Glutamatergic neuron (in vitro differentiated cells): ENCODE measurements at regions not wholly inside any gene's neighbourhood (a gene's known extent, or its start where the extent isn't known, plus 50 kb on each side); places are given as distances from the start of the nearest gene placed in this dataset.

ENCODE experiments used
- DNase-seq: peaks from one replicate; pipeline ENCODE4 v3.0.0; 2022
- H3K27ac Mint-ChIP-seq: one replicate; pipeline ENCODE4 v1.8.0; 2020; ENCODE audit warnings: mild to moderate bottlenecking, mixed read lengths, inconsistent platforms; ENCODE audit not compliant: unreplicated experiment
- H3K27me3 Mint-ChIP-seq: one replicate; pipeline ENCODE4 v1.8.0; 2020; ENCODE audit warnings: mild to moderate bottlenecking, moderate library complexity, mixed read lengths, inconsistent platforms; ENCODE audit not compliant: unreplicated experiment
- H3K36me3 Mint-ChIP-seq: one replicate; pipeline ENCODE4 v1.8.0; 2020; ENCODE audit warnings: mild to moderate bottlenecking, mixed read lengths, inconsistent platforms; ENCODE audit not compliant: unreplicated experiment
- H3K4me1 Mint-ChIP-seq: one replicate; pipeline ENCODE4 v1.8.0; 2020; ENCODE audit warnings: mild to moderate bottlenecking, low read depth, mixed read lengths, inconsistent platforms; ENCODE audit not compliant: unreplicated experiment
- H3K4me3 Mint-ChIP-seq: one replicate; pipeline ENCODE4 v1.8.0; 2020; ENCODE audit warnings: mild to moderate bottlenecking, mixed read lengths, inconsistent platforms; ENCODE audit not compliant: unreplicated experiment
- H3K9me3 Mint-ChIP-seq: one replicate; pipeline ENCODE4 v1.8.0; 2020; ENCODE audit warnings: mild to moderate bottlenecking, moderate library complexity, mixed read lengths, inconsistent platforms; ENCODE audit not compliant: unreplicated experiment
- CTCF ChIP-seq: fragments of 200-600 bp; sonication (generic); IDR thresholded peaks from one replicate; pipeline ENCODE4 v1.5.0; 2021; ENCODE audit not compliant: partially characterized antibody, unreplicated experiment

GRCh38 chr5:136619556-136619955 lies 254.2 kb upstream of the TRPC7 start:
- no peak for DNase-seq
- no peaks in the 10 kb centered on the region for H3K27me3 Mint-ChIP-seq
- no peak for TF ChIP-seq CTCF
- no peaks in the 10 kb centered on the region for H3K36me3 Mint-ChIP-seq
- no peaks in the 10 kb centered on the region for H3K9me3 Mint-ChIP-seq
- H3K4me3 Mint-ChIP-seq, result no peak overlapping the region
- no peaks in the 10 kb centered on the region for H3K4me1 Mint-ChIP-seq
- no peak overlapping the region for H3K27ac Mint-ChIP-seq

GRCh38 chr5:136615251-136616119 lies 250.1 kb upstream of the TRPC7 start:
- Mint-ChIP-seq H3K4me1 (no peaks in the 10 kb centered on the region), H3K36me3 (no peaks in the 10 kb centered on the region), H3K27me3 (no peaks in the 10 kb centered on the region), H3K9me3 (no peaks in the 10 kb centered on the region), H3K27ac (no peak overlapping the region), H3K4me3 (no peak overlapping the region)
- DNase-seq, result no peak
- TF ChIP-seq CTCF, result no peak

GRCh38 chr5:136613230-136613629 lies 247.9 kb upstream of the TRPC7 start:
- Mint-ChIP-seq H3K9me3 (no peaks in the 10 kb centered on the region), H3K4me1 (no peaks in the 10 kb centered on the region), H3K4me3 (no peak overlapping the region), H3K36me3 (no peaks in the 10 kb centered on the region), H3K27ac (no peak overlapping the region), H3K27me3 (no peaks in the 10 kb centered on the region)
- no peak for TF ChIP-seq CTCF
- no peak for DNase-seq

- H3K4me3 Mint-ChIP-seq, result no peak overlapping the region
- H3K4me1 Mint-ChIP-seq, result no peaks in the 10 kb centered on the region
- no peak for TF ChIP-seq CTCF
- no peak for DNase-seq
- H3K36me3 Mint-ChIP-seq, result peaks cover 14% of the 10 kb centered on the region
- H3K9me3 Mint-ChIP-seq, result peaks cover 5% of the 10 kb centered on the region
- H3K27me3 Mint-ChIP-seq, result no peaks in the 10 kb centered on the region
- no peak overlapping the region for H3K27ac Mint-ChIP-seq
These were observed 240.3 kb upstream of the TRPC7 start for GRCh38 chr5:136605638-136606037.

- Mint-ChIP-seq H3K9me3 (peaks cover 5% of the 10 kb centered on the region), H3K4me3 (no peak overlapping the region), H3K36me3 (peaks cover 17% of the 10 kb centered on the region), H3K4me1 (no peaks in the 10 kb centered on the region), H3K27me3 (no peaks in the 10 kb centered on the region), H3K27ac (no peak overlapping the region)
- no peak for TF ChIP-seq CTCF
- no peak for DNase-seq
These were observed 235.0 kb upstream of the TRPC7 start for GRCh38 chr5:136600306-136600705.
